Stimulated activated CD4-positive, alpha-beta T cell treated with anti-CD3 and anti-CD28 coated beads, Interleukin-2, amount 100 ng/mL, for 48 hours (primary cell): ENCODE measurements at regions not wholly inside any gene's neighbourhood (a gene's known extent, or its start where the extent isn't known, plus 50 kb on each side); places are given as distances from the start of the nearest gene placed in this dataset.

Experiments
- DNase-seq, 2 donors: peaks; one replicate each; pipeline ENCODE4 v3.0.0-alpha.2; 2020

DNA sequence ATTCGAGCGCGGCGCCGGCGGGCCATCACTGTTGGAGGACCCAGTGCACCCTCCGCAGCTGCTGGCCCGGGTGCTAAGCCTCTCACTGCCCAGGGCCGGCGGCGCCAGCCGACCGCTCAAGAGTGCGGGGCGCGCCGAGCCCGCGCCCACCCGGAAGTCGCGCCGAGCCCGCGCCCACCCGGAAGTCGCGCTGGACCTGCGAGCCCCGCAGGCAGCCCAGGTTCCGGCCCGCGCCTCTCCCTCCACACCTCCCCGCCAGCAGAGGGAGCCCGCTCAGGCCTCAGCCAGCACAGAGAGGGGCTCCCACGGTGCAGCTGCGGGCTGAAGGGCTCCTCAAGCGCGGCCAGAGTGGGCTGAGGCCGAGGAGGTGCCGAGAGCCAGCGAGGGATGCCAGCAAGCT, 170.8 kb downstream of the GTF2H2C_2 start:
- peak in 1 of 2 donors; percentile 55 for DNase-seq
